ENCODE measurements at regions not wholly inside any gene's neighbourhood (a gene's known extent, or its start where the extent isn't known, plus 50 kb on each side); places are given as distances from the start of the nearest gene placed in this dataset.

GRCh38 chr2:200034816-200035215 is 79.4 kb downstream of the MAIP1 start:
- Histone ChIP-seq H3K79me2 (ENCODE audit: control insufficient read depth, insufficient read depth, low read length) (no peaks in the 10 kb centered on the region), H3K9me1 (replicated peaks; ENCODE audit: control insufficient read depth, extremely low read depth, insufficient read depth, low read length) (no peaks in the 10 kb centered on the region), H3K36me3 (ENCODE audit: control insufficient read depth in 2 of 2, extremely low read depth in 1 of 2, insufficient read depth in 2 of 2, low read length in 2 of 2) (no peaks in the 10 kb centered on the region), H3K9me3 (replicated peaks; ENCODE audit: control insufficient read depth, insufficient read depth, low read length) (no peaks in the 10 kb centered on the region), H2AFZ (ENCODE audit: low read depth, low read length) (no peak overlapping the region), H3K9ac (replicated peaks; ENCODE audit: extremely low read depth, insufficient read depth, low read length) (no peak overlapping the region), H4K20me1 (replicated peaks; ENCODE audit: control insufficient read depth, extremely low read depth, insufficient read depth, low read length) (no peaks in the 10 kb centered on the region), H3K4me3 (replicated peaks in 1 of 3; ENCODE audit: insufficient read depth in 1 of 3, low read depth in 1 of 3, low read length in 3 of 3) (no peak overlapping the region), H3K27me3 (ENCODE audit: control insufficient read depth in 2 of 2, insufficient read depth in 2 of 2, low read length in 2 of 2) (peaks cover 2 to 6% of the 10 kb centered on the region in 2 experiments), H3K4me2 (ENCODE audit: insufficient read depth, low read length) (no peak overlapping the region), H3K27ac (ENCODE audit: insufficient read depth, low read depth, low read length) (no peak overlapping the region), H3K4me1 (ENCODE audit: control insufficient read depth, extremely low read depth, insufficient read depth, low read length) (no peaks in the 10 kb centered on the region)
- BruUV-seq (replicated peaks) = no TSS peak
- POLR2A ChIA-PET = no interaction called here
- DNase-seq (ENCODE audit: low read depth, low spot score) (no peak), FAIRE-seq (no peak)
- CTCF ChIA-PET = interaction anchor here (1.0 to 1.5 kb wide), 3 partner anchors 8 to 49 kb away, joined by 3 read pairs; no protein-coding TSS in a partner anchor
- dilution Hi-C loops (cut with MboI; ENCODE audit: extremely low pct_ligation_motif_present, low sequenced_read_pairs) (no loop called here), intact Hi-C loops (cut with micrococcal nuclease) (no loop called here)
- TF ChIP-seq EZH2 (IDR thresholded peaks at IDR 0.05; ENCODE audit: borderline replicate concordance, low read depth, low read length, severe bottlenecking) (no peak), FOS (IDR thresholded peaks at IDR 0.05; ENCODE audit: borderline replicate concordance, insufficient read depth, low read length) (no peak), GATA2 (IDR thresholded peaks at IDR 0.05; ENCODE audit: insufficient read depth, insufficient read length, low read depth, low read length) (no peak), MYC (IDR thresholded peaks at IDR 0.05; ENCODE audit: low read depth, low read length) (no peak), POLR2AphosphoS5 (IDR thresholded peaks at IDR 0.05; ENCODE audit: insufficient read depth, low read depth, low read length) (no peak), JUN (IDR thresholded peaks at IDR 0.05; ENCODE audit: borderline replicate concordance, insufficient read depth, insufficient read length, low read depth) (no peak)
- TF ChIP-seq, protein P1, sequence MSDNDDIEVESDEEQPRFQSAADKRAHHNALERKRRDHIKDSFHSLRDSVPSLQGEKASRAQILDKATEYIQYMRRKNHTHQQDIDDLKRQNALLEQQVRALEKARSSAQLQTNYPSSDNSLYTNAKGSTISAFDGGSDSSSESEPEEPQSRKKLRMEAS (IDR thresholded peaks at IDR 0.05; ENCODE audit: insufficient read depth, insufficient read length) = no peak
- TF ChIP-seq, protein P2, sequence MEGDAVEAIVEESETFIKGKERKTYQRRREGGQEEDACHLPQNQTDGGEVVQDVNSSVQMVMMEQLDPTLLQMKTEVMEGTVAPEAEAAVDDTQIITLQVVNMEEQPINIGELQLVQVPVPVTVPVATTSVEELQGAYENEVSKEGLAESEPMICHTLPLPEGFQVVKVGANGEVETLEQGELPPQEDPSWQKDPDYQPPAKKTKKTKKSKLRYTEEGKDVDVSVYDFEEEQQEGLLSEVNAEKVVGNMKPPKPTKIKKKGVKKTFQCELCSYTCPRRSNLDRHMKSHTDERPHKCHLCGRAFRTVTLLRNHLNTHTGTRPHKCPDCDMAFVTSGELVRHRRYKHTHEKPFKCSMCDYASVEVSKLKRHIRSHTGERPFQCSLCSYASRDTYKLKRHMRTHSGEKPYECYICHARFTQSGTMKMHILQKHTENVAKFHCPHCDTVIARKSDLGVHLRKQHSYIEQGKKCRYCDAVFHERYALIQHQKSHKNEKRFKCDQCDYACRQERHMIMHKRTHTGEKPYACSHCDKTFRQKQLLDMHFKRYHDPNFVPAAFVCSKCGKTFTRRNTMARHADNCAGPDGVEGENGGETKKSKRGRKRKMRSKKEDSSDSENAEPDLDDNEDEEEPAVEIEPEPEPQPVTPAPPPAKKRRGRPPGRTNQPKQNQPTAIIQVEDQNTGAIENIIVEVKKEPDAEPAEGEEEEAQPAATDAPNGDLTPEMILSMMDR (IDR thresholded peaks at IDR 0.05; ENCODE audit: extremely low read depth in 1 of 2, insufficient read depth in 1 of 2, low read depth in 1 of 2, low read length in 2 of 2) = no peak

Measured in endothelial cell of umbilical vein (primary cell).